Breast epithelium (tissue), 3 donors: ENCODE measurements at regions not wholly inside any gene's neighbourhood (a gene's known extent, or its start where the extent isn't known, plus 50 kb on each side); places are given as distances from the start of the nearest gene placed in this dataset.

Source experiments
- POLR2A ChIP-seq: fragments of 450-650 bp; IDR thresholded peaks from one replicate; pipeline ENCODE4 v1.6.1; 2016; ENCODE audit warnings: antibody characterized with exemption, mild to moderate bottlenecking, moderate library complexity
- TF ChIP-seq, protein P1 (sequence below), 3 donors: fragments of 450-650 bp; IDR thresholded peaks; one replicate each; pipeline ENCODE4 v1.5.1; 2016 to 2017; ENCODE audit warnings: antibody characterized with exemption in 3 of 3, mild to moderate bottlenecking in 3 of 3, moderate library complexity in 3 of 3

DNA sequence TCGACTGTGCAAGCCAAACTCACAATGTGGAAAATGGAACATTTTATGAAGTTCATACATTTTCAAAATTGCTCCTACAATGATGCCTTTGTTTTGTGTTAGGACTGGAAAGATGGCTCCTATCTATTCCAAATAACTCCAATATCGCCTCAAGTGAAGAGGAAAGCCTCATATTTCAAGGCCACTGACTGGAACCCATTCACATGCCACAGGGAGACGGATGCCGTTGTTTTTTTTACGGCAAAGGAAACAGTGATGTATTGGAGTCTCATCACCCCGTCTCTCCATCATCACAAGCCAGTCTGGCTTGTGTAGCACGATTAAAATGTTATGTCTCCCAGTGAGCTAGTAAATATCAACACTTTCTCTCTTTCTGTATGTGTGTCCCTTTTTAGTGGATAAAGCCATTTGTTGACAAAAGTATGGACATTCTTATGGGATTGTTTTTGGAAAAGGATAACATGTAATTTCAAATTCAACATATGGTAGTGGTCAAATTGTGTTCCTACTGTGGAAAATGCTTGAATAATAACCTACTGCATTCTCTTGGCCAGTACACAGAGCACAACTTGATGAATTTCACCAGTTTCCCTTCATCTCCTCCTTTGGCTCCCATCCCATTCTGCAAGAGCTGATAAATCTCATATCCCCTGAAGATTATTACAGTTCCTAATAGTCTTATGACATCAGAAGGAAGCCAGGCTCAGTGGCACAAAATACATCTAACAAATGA lies 109.5 kb upstream of the PITRM1 start:
- TF ChIP-seq, protein P1, sequence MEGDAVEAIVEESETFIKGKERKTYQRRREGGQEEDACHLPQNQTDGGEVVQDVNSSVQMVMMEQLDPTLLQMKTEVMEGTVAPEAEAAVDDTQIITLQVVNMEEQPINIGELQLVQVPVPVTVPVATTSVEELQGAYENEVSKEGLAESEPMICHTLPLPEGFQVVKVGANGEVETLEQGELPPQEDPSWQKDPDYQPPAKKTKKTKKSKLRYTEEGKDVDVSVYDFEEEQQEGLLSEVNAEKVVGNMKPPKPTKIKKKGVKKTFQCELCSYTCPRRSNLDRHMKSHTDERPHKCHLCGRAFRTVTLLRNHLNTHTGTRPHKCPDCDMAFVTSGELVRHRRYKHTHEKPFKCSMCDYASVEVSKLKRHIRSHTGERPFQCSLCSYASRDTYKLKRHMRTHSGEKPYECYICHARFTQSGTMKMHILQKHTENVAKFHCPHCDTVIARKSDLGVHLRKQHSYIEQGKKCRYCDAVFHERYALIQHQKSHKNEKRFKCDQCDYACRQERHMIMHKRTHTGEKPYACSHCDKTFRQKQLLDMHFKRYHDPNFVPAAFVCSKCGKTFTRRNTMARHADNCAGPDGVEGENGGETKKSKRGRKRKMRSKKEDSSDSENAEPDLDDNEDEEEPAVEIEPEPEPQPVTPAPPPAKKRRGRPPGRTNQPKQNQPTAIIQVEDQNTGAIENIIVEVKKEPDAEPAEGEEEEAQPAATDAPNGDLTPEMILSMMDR (IDR thresholded peaks at IDR 0.05): no peak
- no peak for TF ChIP-seq POLR2A
